HG03139 (cell line): ENCODE measurements at regions not wholly inside any gene's neighbourhood (a gene's known extent, or its start where the extent isn't known, plus 50 kb on each side); places are given as distances from the start of the nearest gene placed in this dataset.
"Not testable (repeated sequence)": the region's sequence is repeated elsewhere in the genome, so short reads cannot be mapped to it uniquely, and the experiment has no call there.

Experiments
- ATAC-seq: cut with Tn5 transposase; IDR thresholded peaks from one replicate; pipeline ENCODE4 v1.9.1; 2021; ENCODE audit not compliant: unreplicated experiment

- no peak for ATAC-seq
Measured at GRCh38 chr2:16374671-16375070, 291.0 kb downstream of the CYRIA start.

DNA sequence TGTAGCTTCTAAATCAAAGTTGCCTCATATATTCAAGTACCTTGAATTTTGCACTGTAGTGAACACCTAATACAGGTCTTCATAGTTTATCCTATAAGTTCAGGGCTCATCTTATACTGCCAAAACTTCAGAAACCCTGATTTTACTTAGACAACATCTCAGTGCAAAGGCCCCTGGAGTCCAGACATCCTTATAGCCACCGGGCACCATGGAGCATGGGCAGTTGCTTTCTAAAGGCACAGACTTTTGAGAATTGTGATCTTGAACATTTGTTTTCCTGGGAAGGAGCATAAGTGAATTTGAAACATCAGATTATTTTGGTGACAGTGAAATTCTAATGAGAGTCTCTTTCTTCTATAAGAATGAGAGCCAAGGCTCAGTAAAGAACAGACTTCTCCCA, 292.3 kb downstream of the CYRIA start:
- ATAC-seq: no peak

- ATAC-seq: no peak
Measured at GRCh38 chr2:16371751-16372150, 293.9 kb downstream of the CYRIA start.

DNA sequence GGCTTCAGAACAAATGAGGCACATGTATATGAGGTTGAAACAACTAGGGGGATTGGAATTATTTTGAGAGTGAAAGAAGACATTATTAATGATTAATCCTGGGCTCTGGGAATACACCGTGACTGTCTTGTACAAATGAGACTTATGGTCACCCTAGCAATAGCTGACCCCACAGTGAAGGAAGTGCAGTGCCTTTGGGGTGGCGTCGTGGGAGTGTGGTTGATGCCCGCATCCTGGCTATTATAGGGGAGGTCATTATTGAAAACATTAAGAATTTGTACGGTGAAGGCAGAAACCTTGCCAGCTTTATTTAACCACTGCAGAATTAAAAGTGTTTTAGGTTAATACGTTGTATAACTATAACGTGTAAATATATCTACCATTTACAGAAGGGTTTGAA, 296.7 kb downstream of the CYRIA start:
- ATAC-seq: no peak

DNA sequence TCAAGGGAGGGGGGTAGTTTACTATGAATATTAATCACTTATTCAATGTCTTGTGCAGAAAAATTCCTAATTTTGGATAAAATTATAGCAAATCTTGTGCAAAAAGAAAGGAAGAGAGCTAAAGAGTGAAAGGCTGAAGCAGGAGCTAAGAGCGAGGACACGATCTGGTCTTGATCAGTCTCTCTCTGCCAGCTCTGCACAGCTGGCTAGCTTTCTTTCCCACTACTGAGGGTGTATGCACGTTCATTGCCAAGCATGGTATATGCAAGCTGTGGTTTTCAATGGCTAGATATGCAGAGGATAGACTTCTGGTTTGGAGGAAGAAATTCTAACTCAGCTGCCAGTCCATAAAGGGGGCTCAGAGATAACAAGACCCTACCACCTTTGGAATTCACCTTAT, 297.3 kb downstream of the CYRIA start:
- no peak for ATAC-seq

DNA sequence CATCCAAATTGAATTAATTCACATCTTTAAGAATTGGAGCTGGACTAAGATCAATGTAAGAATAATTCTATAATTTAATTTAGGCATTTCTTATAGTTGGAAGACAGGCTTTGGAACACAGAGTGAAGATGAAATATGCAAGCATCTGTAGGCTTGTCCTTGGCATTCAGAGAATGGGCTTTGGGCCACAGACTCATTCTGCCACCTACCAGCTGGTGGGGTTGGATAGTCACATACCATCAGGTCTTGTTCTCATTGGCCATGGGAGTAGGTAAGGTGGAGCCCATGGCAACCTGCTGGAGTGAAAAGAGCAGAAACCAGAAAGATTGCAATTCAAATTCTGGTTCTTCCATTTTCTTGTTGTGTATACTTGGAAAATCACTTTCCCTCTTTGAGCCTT, 300.3 kb downstream of the CYRIA start:
- ATAC-seq: no peak

DNA sequence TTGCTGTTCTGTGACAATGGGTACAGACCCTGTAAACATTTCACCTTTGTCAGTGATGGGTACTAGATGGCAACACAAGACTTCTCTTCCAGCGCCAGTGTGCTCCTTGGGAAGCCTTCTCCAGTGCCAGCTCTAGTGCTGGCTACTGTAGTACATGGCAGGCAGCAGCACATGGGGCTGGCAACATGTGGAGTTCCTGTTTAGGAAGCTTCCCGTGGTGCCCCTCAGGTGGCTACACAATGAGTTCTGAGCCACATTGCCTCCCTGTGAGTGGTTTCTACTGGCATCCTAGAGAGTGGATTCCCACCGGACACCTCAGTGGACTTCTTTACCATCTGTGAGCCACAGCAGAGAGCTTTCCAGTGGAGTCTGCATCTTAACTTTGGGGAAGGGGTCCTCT, 302.1 kb downstream of the CYRIA start:
- no peak for ATAC-seq

DNA sequence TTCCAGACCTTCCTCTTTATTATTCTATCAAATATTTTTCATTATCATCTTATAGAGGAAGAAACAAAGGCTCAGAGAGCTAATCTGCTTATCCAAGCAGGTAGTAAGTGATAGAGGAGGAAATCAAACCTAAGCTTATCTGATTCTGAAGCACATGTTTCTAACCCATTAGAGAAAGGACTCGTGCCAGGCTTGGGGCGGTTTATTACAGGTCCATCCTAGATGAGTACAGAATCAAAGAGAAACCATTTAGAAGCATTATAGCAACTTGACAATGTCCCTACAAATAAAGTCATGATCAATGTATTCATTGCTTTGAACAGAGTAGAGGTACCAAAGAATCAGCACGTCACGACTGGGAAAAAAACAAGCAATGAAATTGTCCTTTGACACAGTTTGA, 303.0 kb downstream of the CYRIA start:
- ATAC-seq: no peak

DNA sequence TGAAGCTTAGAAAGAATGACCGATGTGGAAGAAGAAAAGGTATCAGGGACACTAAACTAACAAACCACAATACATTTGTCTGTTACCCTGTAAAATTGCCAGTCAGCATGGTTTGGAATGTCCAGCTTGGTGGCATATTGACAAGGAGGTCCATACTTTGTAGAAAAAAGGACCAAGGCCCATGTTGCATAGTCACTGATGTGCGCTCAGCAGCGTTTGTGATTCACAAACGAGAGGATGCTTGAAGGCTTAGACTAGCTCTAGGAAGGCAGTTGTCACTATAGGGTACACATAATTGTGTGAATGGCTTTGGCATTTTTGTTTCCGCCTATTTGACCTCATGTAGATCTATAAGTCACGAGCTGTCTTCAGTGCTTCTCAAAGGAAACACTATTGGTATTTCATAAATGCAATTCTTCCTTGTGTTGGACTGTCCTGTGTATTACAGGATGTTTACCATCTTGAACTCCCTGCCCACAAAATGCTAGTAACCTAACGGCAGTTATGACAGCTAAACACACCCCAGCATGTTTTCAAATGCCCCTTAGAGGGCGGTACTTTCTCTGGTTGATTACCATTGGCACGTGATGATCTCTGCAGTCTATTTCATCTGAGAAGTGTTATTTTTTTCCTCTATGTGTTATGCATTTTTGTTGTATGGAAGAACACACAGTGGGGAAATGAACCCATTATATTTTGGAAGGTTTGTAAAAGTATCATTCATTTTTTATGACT, 304.2 kb downstream of the CYRIA start:
- no peak for ATAC-seq

GRCh38 chr2:16359961-16360360, 305.7 kb downstream of the CYRIA start:
- ATAC-seq: no peak

GRCh38 chr2:16357188-16357587, 308.4 kb downstream of the CYRIA start:
- no peak for ATAC-seq

GRCh38 chr2:16351541-16351940, 314.1 kb downstream of the CYRIA start:
- ATAC-seq: no peak

DNA sequence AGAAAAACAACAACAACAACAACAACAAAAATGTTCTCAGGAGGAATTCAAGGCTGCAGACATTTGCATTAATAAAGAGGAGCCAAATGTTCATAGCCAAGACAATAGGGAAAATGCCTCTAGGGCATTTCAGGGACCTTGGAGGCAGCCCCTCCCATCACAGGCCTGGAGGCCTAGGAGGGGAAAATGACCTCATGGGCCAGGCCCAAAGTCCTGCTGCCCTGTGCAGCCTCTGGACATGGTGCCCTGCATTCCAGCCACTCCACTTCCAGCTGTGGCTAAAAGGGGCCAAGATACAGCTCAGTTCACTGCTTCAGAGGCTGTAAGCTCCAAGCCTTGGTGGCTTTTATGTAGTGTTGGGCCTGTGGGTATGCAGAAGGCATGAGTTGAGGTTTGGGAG, 314.5 kb downstream of the CYRIA start:
- no peak for ATAC-seq

DNA sequence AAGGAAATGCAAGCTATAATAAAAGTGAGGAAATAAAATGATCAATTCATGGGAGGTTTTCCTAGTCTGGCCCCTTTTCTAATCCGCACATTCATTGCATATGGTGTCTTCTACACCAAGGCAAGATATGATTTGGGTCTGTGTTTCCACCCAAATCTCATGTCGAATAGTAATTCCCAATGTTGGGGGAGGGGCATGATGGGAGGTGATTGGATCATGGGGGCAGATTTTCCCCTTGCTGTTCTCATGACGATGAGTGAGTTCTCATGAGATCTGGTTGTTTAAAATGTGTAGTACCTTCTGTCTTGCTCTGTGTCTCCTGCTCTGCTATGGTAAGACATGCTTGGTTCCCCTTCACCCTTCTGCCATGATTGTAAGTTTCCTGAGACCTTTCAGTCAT, 315.4 kb downstream of the CYRIA start:
- no peak for ATAC-seq

GRCh38 chr2:16349811-16350210, 315.8 kb downstream of the CYRIA start:
- no peak for ATAC-seq

DNA sequence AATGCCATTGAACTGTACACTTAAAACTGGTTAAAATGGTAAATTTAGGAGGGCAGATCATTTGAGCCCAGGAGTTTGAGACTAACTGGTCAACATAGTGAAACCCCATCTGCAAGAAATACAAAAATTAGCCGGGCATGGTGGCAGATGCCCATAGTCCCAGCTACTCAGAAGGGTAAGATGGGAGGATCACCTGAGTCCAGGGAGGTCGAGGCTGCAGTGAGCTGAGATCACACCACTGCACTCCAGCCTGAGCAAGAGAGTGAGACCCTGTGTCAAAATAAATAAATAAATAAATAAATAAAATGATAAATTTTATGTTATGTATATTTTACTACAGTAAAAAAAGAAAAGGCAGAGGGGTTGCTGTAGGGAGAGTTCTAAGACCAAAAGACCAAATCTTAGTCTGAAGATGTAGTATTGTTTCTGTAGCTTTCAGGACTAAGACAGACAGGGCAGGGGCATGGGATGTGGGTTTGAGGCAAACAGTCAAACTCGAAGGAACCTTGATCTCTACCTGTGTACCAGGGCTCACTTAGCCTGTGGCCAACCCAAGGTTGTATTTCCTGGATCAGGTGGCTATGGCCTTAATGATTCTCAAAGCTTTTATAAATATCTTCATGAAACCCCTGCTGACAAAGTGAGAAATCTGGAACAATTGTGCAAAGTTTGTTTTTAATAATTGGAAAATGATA, 316.7 kb downstream of the CYRIA start:
- ATAC-seq: no peak

GRCh38 chr2:16346671-16347070, 319.0 kb downstream of the CYRIA start:
- ATAC-seq: no peak

GRCh38 chr2:16345231-16345630, 320.4 kb downstream of the CYRIA start:
- not testable (repeated sequence) for ATAC-seq

- ATAC-seq: no peak
Measured at GRCh38 chr2:16339206-16339605, 326.4 kb downstream of the CYRIA start.

DNA sequence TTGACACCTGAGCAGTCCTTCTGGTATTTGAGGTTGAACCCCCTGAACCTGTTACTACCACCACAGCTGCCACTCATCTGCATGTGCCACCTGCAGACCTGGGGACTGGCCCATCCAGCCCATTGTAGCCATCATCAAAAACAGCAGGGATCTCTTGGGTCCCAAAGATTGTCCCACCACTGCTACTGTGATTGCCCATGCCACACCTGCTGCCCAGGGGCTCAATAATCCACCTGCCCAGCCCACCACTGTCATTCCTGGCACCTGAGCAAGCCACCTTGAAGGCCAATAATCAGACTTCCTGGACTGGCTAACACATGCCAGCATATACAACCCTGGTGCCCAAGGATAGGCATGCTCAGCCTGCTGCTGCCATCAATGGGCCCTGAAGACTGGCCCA, 327.6 kb downstream of the CYRIA start:
- no peak for ATAC-seq

- ATAC-seq: no peak
Measured at GRCh38 chr2:16336916-16337315, 328.7 kb downstream of the CYRIA start.

GRCh38 chr2:16336491-16336890, 329.1 kb downstream of the CYRIA start:
- ATAC-seq: no peak

DNA sequence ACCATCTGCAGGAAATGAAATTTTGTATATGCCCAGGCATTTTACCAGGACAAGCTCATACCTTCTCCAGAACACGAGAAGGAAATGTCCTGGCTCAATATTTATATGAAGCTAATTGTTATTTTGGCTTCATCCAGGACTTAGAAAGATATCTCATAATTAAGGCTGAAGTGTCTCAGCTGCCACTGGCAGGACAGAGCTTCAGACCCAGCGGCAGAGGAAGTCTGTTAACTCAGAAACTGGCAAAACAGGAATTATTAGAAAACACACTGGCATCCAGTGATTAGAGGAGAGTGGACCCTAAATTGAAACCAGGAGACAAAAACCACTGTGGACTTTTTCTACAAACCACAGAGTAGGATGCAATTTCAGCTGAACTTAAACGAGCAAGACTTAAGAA, 329.7 kb downstream of the CYRIA start:
- no peak for ATAC-seq
